GM20000 (cell line): ENCODE measurements at regions not wholly inside any gene's neighbourhood (a gene's known extent, or its start where the extent isn't known, plus 50 kb on each side); places are given as distances from the start of the nearest gene placed in this dataset.

Experiments used
- DNase-seq: peaks from one replicate; pipeline ENCODE4 v3.0.0; 2012; ENCODE audit warnings: low spot score
- TF ChIP-seq, protein P1 (sequence below): IDR thresholded peaks from 2 replicates; pipeline ENCODE4 v1.5.1; 2012; ENCODE audit warnings: mild to moderate bottlenecking, control low read depth; ENCODE audit errors: extremely low read depth, missing control alignments

DNA sequence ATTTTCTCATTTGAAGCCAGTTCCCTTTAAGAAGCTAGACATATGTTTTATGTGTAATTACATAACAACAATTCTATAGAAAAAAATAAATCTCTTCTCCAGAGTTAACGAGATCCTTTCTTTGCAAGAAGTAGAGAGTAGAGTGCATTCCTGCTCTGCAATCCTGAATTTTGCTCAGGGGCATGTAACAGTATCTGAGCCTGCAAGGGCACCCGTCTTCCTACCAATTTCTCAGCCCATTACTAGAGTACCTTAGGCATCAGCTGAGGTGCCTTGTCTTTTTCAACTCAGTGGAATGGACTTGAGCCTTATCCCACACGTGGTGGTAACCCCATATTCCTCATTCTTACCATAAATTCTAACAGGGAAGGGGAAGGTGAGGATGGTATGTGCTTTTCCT is 205.9 kb downstream of the IKZF2 start:
- TF ChIP-seq, protein P1, sequence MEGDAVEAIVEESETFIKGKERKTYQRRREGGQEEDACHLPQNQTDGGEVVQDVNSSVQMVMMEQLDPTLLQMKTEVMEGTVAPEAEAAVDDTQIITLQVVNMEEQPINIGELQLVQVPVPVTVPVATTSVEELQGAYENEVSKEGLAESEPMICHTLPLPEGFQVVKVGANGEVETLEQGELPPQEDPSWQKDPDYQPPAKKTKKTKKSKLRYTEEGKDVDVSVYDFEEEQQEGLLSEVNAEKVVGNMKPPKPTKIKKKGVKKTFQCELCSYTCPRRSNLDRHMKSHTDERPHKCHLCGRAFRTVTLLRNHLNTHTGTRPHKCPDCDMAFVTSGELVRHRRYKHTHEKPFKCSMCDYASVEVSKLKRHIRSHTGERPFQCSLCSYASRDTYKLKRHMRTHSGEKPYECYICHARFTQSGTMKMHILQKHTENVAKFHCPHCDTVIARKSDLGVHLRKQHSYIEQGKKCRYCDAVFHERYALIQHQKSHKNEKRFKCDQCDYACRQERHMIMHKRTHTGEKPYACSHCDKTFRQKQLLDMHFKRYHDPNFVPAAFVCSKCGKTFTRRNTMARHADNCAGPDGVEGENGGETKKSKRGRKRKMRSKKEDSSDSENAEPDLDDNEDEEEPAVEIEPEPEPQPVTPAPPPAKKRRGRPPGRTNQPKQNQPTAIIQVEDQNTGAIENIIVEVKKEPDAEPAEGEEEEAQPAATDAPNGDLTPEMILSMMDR, result no peak
- DNase-seq, result no peak

DNA sequence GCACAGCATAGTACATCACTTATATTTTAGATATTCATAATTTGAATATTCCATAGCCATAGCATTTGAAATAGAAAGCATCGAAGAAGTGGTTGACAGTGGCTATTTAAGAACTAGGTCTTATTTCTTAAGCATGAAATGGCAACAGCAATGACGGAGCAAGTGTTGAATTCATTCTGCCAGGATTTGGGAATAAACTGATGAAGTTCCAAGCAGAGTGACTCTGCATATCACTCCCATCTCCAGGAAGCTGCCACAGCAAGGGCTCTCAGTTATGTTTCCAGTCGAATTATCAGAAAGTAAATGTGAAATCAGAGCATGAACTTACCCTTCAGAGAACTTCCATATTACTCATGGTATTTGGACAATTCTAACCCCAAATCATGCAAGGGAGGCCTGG is 208.1 kb downstream of the IKZF2 start:
- TF ChIP-seq, protein P1, result no peak
- no peak for DNase-seq

DNA sequence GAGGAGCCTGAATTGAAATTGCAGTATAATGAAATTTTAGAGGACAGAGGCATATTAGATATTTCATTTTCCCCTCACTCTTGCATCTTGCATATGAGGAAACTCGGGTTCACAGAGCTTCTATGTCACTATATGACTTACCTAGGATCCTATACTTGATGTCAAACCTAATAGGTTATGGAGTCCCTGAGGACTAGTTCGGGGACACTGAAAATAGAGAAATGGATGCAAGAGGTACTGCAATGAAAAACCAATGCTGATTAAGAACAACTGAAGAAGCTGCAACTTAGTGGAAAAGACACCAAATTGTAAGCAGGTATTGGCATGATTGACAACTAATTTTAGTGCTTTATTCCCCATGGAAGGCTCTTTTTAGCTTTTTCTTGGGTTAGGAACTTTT is 210.1 kb downstream of the IKZF2 start:
- no peak for DNase-seq
- TF ChIP-seq, protein P1, result no peak

DNA sequence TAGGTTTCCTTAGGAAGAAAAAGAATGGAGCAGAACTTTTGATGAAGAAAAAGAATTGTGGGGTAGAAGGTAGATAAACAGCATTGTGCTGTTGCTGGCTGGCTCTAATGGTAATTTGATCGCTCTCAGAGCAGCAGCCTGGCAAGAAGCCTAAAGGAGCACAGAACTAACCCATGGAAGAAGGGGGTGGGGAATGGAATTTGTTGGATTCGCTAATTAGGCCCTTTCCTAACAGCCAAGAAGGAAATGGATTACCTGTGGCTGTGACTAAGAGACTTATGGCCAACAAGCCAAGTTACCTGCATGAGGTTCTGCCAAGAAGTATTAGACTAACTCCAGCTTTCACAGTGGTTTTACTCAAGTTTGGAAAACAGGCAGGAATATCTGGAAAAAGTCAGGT is 210.6 kb downstream of the IKZF2 start:
- TF ChIP-seq, protein P1, result no peak
- no peak for DNase-seq

DNA sequence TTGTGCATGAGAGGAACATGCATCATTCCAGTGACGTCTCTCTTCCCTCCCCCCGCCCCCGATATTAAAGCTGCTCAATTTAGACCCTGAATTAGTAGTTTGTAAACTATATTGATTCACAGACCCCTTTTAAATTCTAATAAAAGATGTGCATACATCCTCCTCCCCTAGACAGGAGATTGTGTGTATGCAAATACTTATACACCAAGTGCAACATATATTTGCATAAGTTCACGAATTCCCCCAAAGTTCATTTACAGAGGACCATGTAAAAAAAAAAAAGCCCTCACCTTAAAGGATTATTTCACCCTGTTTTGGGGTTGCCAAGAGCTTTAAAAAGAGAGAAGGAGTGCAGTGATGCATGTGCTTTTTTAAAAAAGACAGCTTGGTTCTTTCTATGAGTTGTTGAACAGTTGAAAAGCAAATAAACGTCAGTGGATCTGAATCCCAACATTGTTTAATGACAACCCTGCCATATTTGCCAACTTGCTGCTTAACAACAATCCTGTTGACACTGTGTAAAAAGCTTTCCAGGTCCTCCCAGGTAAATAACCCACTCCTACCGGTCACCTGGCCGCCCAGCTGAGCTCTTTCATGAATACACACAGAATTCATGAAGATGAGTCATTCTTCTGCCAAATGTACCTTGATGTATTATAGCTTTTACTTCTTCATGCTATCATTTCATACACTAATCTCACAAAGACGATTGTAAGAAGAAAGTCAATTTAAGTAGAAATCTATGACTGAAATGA is 211.5 kb downstream of the IKZF2 start:
- DNase-seq, result no peak
- TF ChIP-seq, protein P1, result no peak

DNA sequence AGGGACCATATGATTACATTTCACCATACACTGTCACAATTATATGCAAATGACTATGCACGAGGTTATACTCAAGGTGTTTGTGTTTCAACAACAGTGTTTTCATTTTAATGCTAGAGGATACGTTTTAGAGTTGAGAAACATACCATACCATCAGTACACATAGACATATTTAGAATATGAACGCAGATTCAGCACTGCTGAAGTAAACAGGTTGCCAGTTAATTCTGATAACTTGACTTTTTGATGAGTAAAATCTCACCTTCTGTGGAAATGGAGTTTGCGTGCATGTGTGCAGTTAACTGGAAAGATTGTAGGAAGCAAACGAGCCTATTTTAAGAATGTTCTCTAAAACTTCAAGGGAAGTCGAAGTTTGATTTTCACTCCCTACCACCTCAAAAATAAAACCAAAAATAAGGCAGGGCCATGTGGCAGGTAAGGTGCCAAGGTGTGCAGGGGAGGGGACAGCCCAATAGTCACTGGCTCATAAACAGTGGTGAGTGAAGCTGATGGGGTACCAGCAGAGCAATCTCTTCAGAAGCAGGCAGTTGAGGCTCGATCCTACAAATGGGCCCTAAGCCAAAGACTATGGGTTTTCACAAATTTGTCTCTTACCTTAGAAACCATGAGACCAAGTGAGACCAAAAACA is 213.1 kb downstream of the IKZF2 start:
- no peak for DNase-seq
- TF ChIP-seq, protein P1, result no peak

DNA sequence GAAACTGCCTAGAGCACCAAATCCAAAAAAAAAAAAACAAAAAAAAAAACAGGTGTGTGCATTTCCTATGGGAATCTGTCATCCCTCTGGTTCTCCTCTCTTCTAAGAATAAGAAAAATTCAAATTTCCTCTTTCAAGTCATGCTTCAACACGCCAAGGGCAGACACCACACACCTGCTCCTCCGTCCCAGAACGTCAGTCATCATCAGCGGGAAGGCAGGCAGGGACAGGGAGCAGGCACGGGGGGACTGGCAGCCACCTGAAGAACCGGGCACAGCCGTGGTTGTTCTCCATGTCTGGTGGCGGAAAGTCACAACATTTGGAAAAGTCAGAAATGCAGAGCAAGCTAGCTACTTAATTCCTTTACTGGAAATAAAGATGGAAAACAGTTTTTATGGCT is 214.8 kb downstream of the IKZF2 start:
- TF ChIP-seq, protein P1, result no peak
- DNase-seq, result no peak
